GM23248 (cell line): ENCODE measurements at regions not wholly inside any gene's neighbourhood (a gene's known extent, or its start where the extent isn't known, plus 50 kb on each side); places are given as distances from the start of the nearest gene placed in this dataset.

ENCODE experiments used
- EZH2 ChIP-seq: fragments of 200-600 bp; sonication (generic); IDR thresholded peaks from 2 replicates; pipeline ENCODE4 v1.6.1; 2018; ENCODE audit warnings: antibody characterized with exemption, mild to moderate bottlenecking; ENCODE audit not compliant: insufficient read depth, poor library complexity, severe bottlenecking
- EZH2phosphoT487 ChIP-seq: fragments of 200-600 bp; sonication (generic); IDR thresholded peaks from 2 replicates; pipeline ENCODE4 v1.6.1; 2018; ENCODE audit warnings: antibody characterized with exemption, moderate library complexity, mild to moderate bottlenecking, low read depth; ENCODE audit not compliant: insufficient read depth

DNA sequence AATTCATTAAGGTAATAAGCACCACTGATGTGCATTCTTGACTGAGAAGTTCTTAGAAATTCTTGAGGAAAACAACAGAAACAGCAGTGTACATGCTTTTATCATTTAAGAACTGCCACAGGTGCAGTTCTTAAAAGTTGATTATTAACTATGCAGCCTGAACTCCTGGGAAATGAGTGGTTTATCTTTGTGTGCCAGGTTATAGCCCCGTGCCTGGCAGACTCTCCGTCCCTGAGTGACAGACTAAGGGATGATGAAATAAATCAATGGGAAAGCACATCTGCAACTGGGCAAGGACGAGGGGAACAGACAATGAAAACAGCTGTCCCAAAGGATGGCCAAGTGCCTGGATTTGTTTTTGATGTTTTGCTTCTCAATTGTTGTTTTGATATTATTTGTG is 84.4 kb upstream of the SPATA13 start:
- TF ChIP-seq EZH2 = no peak
- TF ChIP-seq EZH2phosphoT487 = no peak
